DLD1 (cell line): ENCODE measurements at regions not wholly inside any gene's neighbourhood (a gene's known extent, or its start where the extent isn't known, plus 50 kb on each side); places are given as distances from the start of the nearest gene placed in this dataset.
"Not testable (repeated sequence)": the region's sequence is repeated elsewhere in the genome, so short reads cannot be mapped to it uniquely, and the experiment has no call there.

ENCODE experiments used
- in situ Hi-C: cut with HindIII; loops from 2 replicates; pipeline ENCODE4 v1.10.0; 2017; ENCODE audit warnings: low sequenced_read_pairs

- in situ Hi-C loops: no loop called here
Observed at GRCh38 chr4:179059396-179059795, 1617.2 kb upstream of the AGA start.

- in situ Hi-C loops: not testable (repeated sequence)
Observed at GRCh38 chr4:179066254-179066653, 1624.0 kb upstream of the AGA start.

GRCh38 chr4:179071131-179071530, 1628.9 kb upstream of the AGA start:
- in situ Hi-C loops: no loop called here

- in situ Hi-C loops: no loop called here
Observed at GRCh38 chr4:179076865-179077264, 1634.6 kb upstream of the AGA start.

DNA sequence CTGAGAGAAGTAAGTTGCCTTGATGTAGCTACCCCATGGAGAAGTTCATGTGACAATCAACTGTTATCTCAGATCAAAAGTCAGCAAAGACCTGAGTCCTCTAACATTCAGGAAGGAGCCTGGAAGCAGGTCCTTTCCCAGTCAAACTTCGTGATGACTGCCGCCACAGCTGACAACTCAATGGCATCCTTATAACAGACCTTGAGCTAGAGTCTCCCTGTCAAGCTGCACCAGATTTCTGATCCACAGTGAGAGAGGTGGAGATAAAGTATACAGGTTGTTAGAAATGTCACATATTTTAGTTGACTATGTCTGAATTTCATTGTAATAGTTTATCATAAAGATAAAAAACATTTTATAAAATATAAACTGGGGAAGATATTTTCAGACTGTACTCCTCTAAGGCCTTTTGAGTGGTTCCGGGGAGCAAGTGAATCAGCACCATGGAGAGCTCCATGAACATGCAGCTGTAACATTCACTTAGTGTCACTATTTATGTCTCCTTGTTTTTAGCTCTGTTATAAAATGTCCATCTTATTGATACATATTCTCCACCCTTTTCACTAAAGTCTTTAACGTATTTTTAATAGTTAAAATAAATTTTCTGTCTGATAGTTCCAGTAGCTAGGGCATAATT, 1653.5 kb upstream of the AGA start:
- in situ Hi-C loops: no loop called here

- in situ Hi-C loops: no loop called here
Observed at GRCh38 chr4:179097741-179098140, 1655.5 kb upstream of the AGA start.

DNA sequence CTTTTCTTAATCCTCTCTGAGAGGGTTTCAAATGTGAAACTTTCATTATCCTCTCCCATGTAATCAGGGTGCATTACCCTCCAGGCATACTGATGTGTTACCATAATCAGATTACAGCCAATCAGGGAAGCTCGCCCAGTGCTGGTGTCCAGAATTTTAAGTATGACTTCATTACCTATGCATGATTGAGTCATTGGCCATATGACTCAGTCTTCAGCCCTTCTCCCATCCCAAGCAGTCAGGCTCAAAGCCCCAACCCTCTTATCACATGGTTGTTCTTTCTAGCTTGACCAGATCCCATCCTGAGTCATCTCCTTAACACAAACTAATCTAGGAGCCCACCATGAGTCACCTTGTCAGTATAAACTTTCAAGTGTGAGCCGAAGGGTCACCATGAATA, 1668.1 kb upstream of the AGA start:
- in situ Hi-C loops: no loop called here

DNA sequence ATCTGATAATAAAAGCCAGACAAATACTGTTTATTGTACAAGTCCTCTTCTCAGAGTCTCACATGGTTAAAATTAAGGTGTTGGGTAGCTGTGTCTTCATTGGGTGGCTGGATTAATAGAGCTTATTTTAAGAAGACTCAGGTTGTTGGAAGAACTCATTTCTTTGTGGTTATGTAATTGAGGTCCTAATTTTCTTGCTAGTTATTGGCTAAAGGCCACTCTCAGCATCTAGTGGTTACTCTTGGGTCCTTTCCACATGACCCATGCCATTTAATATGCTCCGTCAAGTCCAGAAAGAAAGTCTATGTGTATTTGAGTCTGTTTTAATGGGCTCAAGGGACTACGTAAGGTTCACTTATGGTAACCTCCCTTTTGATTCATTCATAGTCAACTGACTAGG, 1668.6 kb upstream of the AGA start:
- in situ Hi-C loops: no loop called here

DNA sequence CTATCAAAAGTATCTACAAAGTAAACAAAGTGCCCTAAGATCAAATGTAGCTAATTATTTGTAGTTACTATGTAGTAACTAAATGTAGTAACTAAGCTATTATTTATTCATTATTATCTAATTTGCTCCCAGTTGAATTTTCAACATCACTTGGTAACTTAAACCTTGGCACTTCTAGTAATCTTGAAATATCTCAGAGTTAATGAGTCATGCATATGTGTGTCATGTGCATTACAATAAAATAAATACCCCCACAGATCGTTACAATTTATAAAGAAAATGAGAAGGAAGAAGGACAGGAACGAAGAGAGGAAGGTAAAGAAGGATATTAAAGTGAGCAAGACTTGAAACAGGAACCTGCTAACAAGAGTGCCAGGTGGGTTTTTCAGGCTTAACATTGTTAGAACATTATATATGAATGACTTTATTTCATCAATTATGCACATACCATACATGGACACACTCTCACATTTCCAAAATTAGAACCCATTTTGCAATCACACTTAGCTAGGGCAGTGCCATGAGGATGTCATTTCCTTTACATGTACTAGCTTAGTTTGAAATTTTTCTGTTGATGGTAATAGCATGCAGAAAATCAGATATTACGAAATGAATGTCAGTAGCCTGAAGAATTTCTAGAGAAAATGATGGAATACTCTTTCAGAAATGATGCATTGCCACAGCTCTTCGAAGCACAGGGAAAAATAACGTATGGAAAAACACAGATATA, 1670.4 kb upstream of the AGA start:
- in situ Hi-C loops: no loop called here

- in situ Hi-C loops: no loop called here
Observed at GRCh38 chr4:179114615-179115014, 1672.4 kb upstream of the AGA start.

DNA sequence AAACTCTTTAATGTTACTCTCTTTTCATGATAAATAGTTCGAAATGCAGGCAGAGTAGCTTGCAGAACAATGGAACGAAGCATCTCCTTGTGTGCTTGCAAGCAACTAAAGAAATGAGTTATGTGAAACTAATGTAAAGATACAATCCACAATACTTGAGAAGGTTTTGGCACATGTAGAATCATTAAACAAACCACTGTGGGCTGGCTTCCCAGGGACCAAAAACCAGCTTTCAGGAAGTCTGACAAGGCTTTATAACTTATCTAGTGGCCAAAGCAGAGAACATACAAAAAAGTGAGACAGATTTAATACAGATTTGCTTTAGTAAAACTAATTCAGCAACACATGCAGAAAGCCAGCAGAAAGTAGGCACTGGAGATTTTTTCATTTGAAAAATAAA, 1673.8 kb upstream of the AGA start:
- in situ Hi-C loops: no loop called here

DNA sequence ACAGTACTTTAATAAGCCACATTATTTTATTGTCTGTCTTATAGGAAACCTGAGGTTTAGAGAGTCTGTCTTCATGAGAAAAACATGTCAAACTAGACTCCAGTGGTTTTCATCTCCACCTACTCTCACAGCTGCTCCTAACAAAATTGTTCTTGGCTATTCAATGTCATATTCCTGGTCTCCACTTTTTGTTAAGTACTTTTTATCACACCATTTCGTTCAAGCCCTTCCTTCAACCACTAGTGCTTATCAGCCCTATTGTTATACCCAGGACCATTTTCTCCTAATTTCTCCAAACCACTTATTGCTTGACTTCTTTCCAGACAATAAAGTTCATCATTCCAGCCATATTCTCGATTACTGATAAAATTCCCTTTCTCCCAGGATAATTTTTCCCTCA, 1674.3 kb upstream of the AGA start:
- in situ Hi-C loops: no loop called here

- in situ Hi-C loops: no loop called here
Observed at GRCh38 chr4:179123084-179123483, 1680.8 kb upstream of the AGA start.

DNA sequence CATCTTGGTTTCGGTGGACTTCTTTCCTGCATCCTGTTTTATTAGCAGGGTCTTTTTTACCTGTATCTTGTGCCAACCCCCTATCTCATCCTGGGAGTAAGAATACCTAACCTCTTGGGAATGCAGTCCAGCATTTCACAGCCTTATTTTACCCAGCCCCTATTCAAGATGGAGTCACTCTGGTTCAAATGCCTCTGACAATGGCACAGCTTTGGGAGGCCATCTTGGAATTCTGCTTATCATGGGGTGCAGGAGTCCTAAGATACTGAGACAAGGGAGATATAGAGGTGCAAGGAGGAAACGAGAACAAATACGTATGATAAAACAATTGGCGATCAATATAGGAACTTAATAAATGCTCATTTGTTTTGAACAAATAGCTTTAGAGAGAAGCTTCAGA, 1682.2 kb upstream of the AGA start:
- in situ Hi-C loops: no loop called here

GRCh38 chr4:179124957-179125356, 1682.7 kb upstream of the AGA start:
- in situ Hi-C loops: no loop called here

- in situ Hi-C loops: no loop called here
Observed at GRCh38 chr4:179125870-179126269, 1683.6 kb upstream of the AGA start.

- in situ Hi-C loops: no loop called here
Observed at GRCh38 chr4:179128299-179128698, 1686.1 kb upstream of the AGA start.

DNA sequence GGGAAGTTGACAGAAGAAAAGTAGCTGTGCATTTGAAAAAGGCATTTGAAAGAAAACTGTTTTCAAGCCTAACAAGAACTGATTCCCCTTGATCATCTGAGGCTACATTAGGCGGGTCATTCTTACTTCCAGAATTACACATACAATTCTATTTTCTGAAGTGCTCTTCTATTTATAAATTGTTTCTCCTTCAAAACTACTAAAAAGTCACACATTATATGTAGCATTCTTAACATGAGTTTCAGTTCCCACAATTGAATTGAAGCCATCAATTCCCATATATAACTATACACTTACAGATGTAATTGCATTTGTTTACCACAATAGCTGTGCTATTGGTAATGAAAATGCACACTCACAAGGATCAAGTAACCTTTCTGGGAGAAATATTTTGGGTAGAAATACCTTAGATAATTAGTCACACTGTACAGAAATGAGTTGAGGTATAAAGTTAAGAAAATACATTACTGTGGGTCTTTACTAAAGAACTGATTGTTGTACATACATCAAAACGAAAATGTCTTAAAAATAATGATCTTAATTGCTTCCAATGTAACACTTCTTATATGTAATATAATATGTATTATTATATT, 1688.0 kb upstream of the AGA start:
- in situ Hi-C loops: no loop called here

GRCh38 chr4:179145746-179146525, 1703.7 kb upstream of the AGA start:
- in situ Hi-C loops: no loop called here

DNA sequence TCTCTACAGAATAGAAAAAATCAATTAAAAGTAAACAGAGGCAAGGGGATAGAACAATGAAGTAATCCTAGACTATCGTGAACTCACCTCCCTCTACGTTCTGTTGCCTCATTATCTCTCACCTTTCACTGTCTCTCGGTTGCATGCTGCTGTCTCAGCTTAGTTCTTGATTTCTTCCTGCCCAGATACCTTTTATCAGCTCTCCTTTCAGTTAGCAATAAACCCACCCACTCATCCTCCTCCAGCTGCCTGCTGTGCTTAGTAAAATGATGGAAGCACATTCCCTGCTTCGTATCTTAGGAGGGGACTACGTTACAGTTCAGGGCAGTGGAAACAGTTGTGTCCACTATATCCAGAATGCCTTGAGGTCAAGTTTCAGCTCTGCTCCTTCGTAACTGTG, 1709.5 kb upstream of the AGA start:
- in situ Hi-C loops: no loop called here

GRCh38 chr4:179163147-179163546, 1720.9 kb upstream of the AGA start:
- in situ Hi-C loops: no loop called here
